ENCODE measurements at regions not wholly inside any gene's neighbourhood (a gene's known extent, or its start where the extent isn't known, plus 50 kb on each side); places are given as distances from the start of the nearest gene placed in this dataset.
"Not testable (repeated sequence)": the region's sequence is repeated elsewhere in the genome, so short reads cannot be mapped to it uniquely, and the experiment has no call there.

GRCh38 chr5:12080761-12081160, 176.5 kb upstream of the CTNND2 start:
- no peaks in the 10 kb centered on the region for H3K27me3 ChIP-seq
- no peaks in the 10 kb centered on the region for H3K4me1 ChIP-seq
- intact Hi-C loops (cut with DNase I): no loop called here
- 87 to 100% methylated on average over 1 of the region's 1 CpG for WGBS, 2 donors
- TF ChIP-seq POLR2A (IDR thresholded peaks at IDR 0.05): no peak
- TF ChIP-seq, protein P1, sequence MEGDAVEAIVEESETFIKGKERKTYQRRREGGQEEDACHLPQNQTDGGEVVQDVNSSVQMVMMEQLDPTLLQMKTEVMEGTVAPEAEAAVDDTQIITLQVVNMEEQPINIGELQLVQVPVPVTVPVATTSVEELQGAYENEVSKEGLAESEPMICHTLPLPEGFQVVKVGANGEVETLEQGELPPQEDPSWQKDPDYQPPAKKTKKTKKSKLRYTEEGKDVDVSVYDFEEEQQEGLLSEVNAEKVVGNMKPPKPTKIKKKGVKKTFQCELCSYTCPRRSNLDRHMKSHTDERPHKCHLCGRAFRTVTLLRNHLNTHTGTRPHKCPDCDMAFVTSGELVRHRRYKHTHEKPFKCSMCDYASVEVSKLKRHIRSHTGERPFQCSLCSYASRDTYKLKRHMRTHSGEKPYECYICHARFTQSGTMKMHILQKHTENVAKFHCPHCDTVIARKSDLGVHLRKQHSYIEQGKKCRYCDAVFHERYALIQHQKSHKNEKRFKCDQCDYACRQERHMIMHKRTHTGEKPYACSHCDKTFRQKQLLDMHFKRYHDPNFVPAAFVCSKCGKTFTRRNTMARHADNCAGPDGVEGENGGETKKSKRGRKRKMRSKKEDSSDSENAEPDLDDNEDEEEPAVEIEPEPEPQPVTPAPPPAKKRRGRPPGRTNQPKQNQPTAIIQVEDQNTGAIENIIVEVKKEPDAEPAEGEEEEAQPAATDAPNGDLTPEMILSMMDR (IDR thresholded peaks at IDR 0.05): no peak
- H3K4me3 ChIP-seq: no peak overlapping the region
- no peak for DNase-seq
- no peaks in the 10 kb centered on the region for H3K36me3 ChIP-seq (replicated peaks in 1 of 2; ENCODE audit: insufficient read depth in 1 of 2, low read depth in 2 of 2)
- no peak for ATAC-seq
- H3K27ac ChIP-seq: no peak overlapping the region
- no peaks in the 10 kb centered on the region for H3K9me3 ChIP-seq

DNA sequence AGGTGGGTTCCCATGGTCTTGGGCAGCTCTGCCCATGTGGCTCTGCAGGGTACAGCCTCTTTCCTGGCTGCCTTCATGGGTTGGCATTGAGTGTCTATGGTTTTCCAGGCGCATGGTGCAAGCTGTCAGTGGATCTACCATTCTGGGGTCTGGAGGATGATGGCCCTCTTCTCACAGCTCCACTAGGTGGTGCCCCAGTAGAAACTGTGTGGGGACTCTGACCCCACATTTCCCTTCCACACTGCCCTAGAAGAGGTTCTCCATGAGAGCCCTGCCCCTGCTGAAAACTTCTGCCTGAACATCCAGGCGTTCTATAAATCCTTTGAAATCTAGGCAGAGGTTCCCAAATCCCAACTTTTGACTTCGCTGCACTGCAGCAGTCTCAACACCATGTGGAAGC, 174.0 kb upstream of the CTNND2 start:
- WGBS, 2 donors: 81 to 96% methylated on average over 3 of the region's 3 CpGs
- H3K27me3 ChIP-seq; H3K9me3 ChIP-seq; H3K4me3 ChIP-seq; intact Hi-C loops (cut with DNase I); H3K27ac ChIP-seq; DNase-seq; H3K36me3 ChIP-seq (replicated peaks in 1 of 2; ENCODE audit: insufficient read depth in 1 of 2, low read depth in 2 of 2); ATAC-seq; H3K4me1 ChIP-seq: not testable (repeated sequence)

- ATAC-seq (no peak), DNase-seq (no peak)
- Histone ChIP-seq H3K4me3 (no peak overlapping the region), H3K27me3 (no peaks in the 10 kb centered on the region), H3K27ac (no peak overlapping the region), H3K9me3 (no peaks in the 10 kb centered on the region), H3K4me1 (no peaks in the 10 kb centered on the region), H3K36me3 (replicated peaks in 1 of 2; ENCODE audit: insufficient read depth in 1 of 2, low read depth in 2 of 2) (no peaks in the 10 kb centered on the region)
- TF ChIP-seq, protein P1 (IDR thresholded peaks at IDR 0.05): no peak
- no peak for TF ChIP-seq POLR2A (IDR thresholded peaks at IDR 0.05)
- WGBS, 2 donors: 50 to 62% methylated on average over 3 of the region's 3 CpGs
- intact Hi-C loops (cut with DNase I): no loop called here
Measured at GRCh38 chr5:12073426-12073825, 169.2 kb upstream of the CTNND2 start.

DNA sequence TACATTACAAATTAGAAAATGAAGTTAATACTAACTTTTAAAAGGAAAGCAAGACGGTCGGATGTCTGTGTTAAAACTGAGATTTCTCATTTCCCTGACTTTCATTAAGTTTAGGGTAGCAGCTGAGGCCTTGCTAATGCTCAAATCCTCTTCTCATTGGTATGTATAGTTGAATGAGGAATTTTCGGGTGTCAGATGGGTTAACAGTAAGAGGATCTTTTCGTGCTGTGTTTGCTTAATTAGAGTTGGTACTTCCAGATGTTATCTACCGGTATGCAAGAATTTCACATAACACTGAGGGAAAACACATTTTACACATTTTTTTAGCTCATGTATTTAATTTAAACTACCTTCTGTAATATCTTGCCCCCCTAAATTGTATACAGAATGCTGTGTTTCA, 168.2 kb upstream of the CTNND2 start:
- no peak for TF ChIP-seq POLR2A (IDR thresholded peaks at IDR 0.05)
- TF ChIP-seq, protein P1 (IDR thresholded peaks at IDR 0.05): no peak
- no peaks in the 10 kb centered on the region for H3K9me3 ChIP-seq
- no peaks in the 10 kb centered on the region for H3K4me1 ChIP-seq
- WGBS, 2 donors: 53 to 62% methylated on average over 5 of the region's 5 CpGs
- H3K4me3 ChIP-seq: no peak overlapping the region
- DNase-seq (no peak), ATAC-seq (no peak)
- H3K27me3 ChIP-seq: no peaks in the 10 kb centered on the region
- intact Hi-C loops (cut with DNase I): no loop called here
- H3K27ac ChIP-seq: no peak overlapping the region
- no peaks in the 10 kb centered on the region for H3K36me3 ChIP-seq (replicated peaks in 1 of 2; ENCODE audit: insufficient read depth in 1 of 2, low read depth in 2 of 2)

DNA sequence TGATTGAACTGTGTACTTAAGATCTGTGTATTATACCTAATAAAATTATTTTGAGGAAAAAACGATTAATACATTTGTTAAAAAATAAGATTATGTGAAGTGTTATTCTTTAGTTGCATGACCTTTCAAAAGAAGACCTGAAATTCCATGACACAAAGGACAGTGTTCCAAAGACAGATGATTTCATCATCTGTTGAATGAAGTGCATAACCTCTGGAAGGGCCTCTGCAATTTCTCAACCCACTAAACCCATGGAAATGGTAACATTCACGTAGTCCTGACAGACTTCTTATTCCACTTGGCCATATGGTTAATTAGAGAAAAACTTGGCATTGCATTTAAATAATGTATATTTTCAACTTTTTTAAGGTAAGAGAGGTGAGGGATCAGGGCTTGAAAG, 167.2 kb upstream of the CTNND2 start:
- no peak for TF ChIP-seq POLR2A (IDR thresholded peaks at IDR 0.05)
- TF ChIP-seq, protein P1 (IDR thresholded peaks at IDR 0.05): no peak
- WGBS, 2 donors: 56 to 64% methylated on average over 2 of the region's 2 CpGs
- no peaks in the 10 kb centered on the region for H3K4me1 ChIP-seq
- no peaks in the 10 kb centered on the region for H3K36me3 ChIP-seq (replicated peaks in 1 of 2; ENCODE audit: insufficient read depth in 1 of 2, low read depth in 2 of 2)
- H3K4me3 ChIP-seq: no peak overlapping the region
- ATAC-seq: no peak
- intact Hi-C loops (cut with DNase I): no loop called here
- no peak for DNase-seq
- H3K27me3 ChIP-seq: no peaks in the 10 kb centered on the region
- no peak overlapping the region for H3K27ac ChIP-seq
- no peaks in the 10 kb centered on the region for H3K9me3 ChIP-seq

Data from body of pancreas (tissue), 4 donors.